ENCODE measurements at regions not wholly inside any gene's neighbourhood (a gene's known extent, or its start where the extent isn't known, plus 50 kb on each side); places are given as distances from the start of the nearest gene placed in this dataset.
"Not testable (repeated sequence)": the region's sequence is repeated elsewhere in the genome, so short reads cannot be mapped to it uniquely, and the experiment has no call there.

GRCh38 chr20:52303281-52303950 lies 111.8 kb upstream of the ZFP64 start:
- no peaks in the 10 kb centered on the region for H3K9me3 ChIP-seq (ENCODE audit: control extremely low read depth in 1 of 3, control insufficient read depth in 2 of 3, insufficient read depth in 1 of 3, low read length in 2 of 3)
- no peak for DNase-seq
- no peak for ATAC-seq (ENCODE audit: low read depth)
- H2AFZ ChIP-seq (ENCODE audit: insufficient read depth, low read depth, low read length, poor library complexity, severe bottlenecking), result no peak overlapping the region
- POLR2A ChIA-PET, result no interaction called here
- no peaks in the 10 kb centered on the region for H3K36me3 ChIP-seq (replicated peaks in 1 of 2; ENCODE audit: control extremely low read depth in 1 of 2, control insufficient read depth in 1 of 2, extremely low read depth in 1 of 2, insufficient read depth in 2 of 2, low read length in 1 of 2)
- peaks cover 0 to 2% (median 0%) of the 10 kb centered on the region in 4 experiments for H3K27me3 ChIP-seq (replicated peaks in 1 of 4; ENCODE audit: control extremely low read depth in 1 of 4, control insufficient read depth in 3 of 4, insufficient read depth in 4 of 4, low read length in 3 of 4)
- CTCF ChIA-PET, result no interaction called here
- no peak overlapping the region for H3K27ac ChIP-seq (ENCODE audit: low read length in 2 of 2)
- WGBS (ENCODE audit: insufficient coverage), result 58% methylated on average over 2 of the region's 7 CpGs
- Mint-ChIP-seq H3K27me3 (peaks cover 37% of the 10 kb centered on the region), H3K4me1 (no peaks in the 10 kb centered on the region), H3K27ac (no peak overlapping the region), H3K9me3 (ENCODE audit: insufficient read depth) (no peaks in the 10 kb centered on the region), H3K4me3 (no peak overlapping the region)
- H3K9ac ChIP-seq (ENCODE audit: low read length), result no peak overlapping the region
- H3K4me1 ChIP-seq (ENCODE audit: control insufficient read depth in 2 of 2, insufficient read depth in 2 of 2, low read length in 2 of 2), result no peaks in the 10 kb centered on the region
- H3K4me3 ChIP-seq (ENCODE audit: control extremely low read depth in 1 of 5, extremely low read depth in 1 of 5, insufficient read depth in 1 of 5, low read depth in 2 of 5, low read length in 4 of 5), result no peak overlapping the region
- intact Hi-C loops (cut with micrococcal nuclease), result no loop called here
- no peak overlapping the region for H3K4me2 ChIP-seq (replicated peaks; ENCODE audit: low read depth, low read length, poor library complexity, severe bottlenecking)
- no peaks in the 10 kb centered on the region for H3K79me2 ChIP-seq (ENCODE audit: control insufficient read depth, insufficient read depth, low read length)
- TF ChIP-seq, protein P1, sequence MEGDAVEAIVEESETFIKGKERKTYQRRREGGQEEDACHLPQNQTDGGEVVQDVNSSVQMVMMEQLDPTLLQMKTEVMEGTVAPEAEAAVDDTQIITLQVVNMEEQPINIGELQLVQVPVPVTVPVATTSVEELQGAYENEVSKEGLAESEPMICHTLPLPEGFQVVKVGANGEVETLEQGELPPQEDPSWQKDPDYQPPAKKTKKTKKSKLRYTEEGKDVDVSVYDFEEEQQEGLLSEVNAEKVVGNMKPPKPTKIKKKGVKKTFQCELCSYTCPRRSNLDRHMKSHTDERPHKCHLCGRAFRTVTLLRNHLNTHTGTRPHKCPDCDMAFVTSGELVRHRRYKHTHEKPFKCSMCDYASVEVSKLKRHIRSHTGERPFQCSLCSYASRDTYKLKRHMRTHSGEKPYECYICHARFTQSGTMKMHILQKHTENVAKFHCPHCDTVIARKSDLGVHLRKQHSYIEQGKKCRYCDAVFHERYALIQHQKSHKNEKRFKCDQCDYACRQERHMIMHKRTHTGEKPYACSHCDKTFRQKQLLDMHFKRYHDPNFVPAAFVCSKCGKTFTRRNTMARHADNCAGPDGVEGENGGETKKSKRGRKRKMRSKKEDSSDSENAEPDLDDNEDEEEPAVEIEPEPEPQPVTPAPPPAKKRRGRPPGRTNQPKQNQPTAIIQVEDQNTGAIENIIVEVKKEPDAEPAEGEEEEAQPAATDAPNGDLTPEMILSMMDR (IDR thresholded peaks at IDR 0.05), result no peak
- no peak for TF ChIP-seq EZH2 (IDR thresholded peaks at IDR 0.05; ENCODE audit: borderline replicate concordance, insufficient read depth, low read depth, low read length, poor library complexity, severe bottlenecking)
- H4K20me1 ChIP-seq (ENCODE audit: control insufficient read depth, insufficient read depth, low read length, poor library complexity, severe bottlenecking), result no peaks in the 10 kb centered on the region

DNA sequence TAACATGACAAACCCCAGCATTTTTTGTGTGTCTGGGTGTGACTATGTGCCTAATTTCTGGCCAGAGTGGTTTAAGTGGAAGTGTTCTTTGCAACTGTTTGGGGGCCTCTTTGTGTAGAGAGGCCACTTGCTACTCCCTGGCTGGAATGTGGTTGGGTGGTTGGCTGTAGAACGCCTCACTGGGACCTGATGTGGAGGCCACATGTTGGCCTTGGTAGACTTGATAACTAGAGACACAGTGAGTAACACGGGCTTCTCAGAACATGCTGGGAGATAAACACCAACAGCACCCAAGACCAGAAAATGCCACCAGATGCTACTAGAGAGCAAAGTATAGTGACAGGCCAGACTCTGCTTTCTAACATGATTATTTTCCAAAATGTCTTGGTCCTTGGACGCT lies 111.2 kb upstream of the ZFP64 start:
- intact Hi-C loops (cut with micrococcal nuclease), result no loop called here
- Histone ChIP-seq H3K27me3 (replicated peaks in 1 of 4; ENCODE audit: control extremely low read depth in 1 of 4, control insufficient read depth in 3 of 4, insufficient read depth in 4 of 4, low read length in 3 of 4) (peaks cover 0 to 3% (median 0%) of the 10 kb centered on the region in 4 experiments), H2AFZ (ENCODE audit: insufficient read depth, low read depth, low read length, poor library complexity, severe bottlenecking) (no peak overlapping the region), H3K36me3 (replicated peaks in 1 of 2; ENCODE audit: control extremely low read depth in 1 of 2, control insufficient read depth in 1 of 2, extremely low read depth in 1 of 2, insufficient read depth in 2 of 2, low read length in 1 of 2) (no peaks in the 10 kb centered on the region), H3K27ac (ENCODE audit: low read length in 2 of 2) (no peak overlapping the region), H3K4me3 (ENCODE audit: control extremely low read depth in 1 of 5, extremely low read depth in 1 of 5, insufficient read depth in 1 of 5, low read depth in 2 of 5, low read length in 4 of 5) (no peak overlapping the region), H3K9ac (ENCODE audit: low read length) (no peak overlapping the region), H4K20me1 (ENCODE audit: control insufficient read depth, insufficient read depth, low read length, poor library complexity, severe bottlenecking) (no peaks in the 10 kb centered on the region), H3K9me3 (ENCODE audit: control extremely low read depth in 1 of 3, control insufficient read depth in 2 of 3, insufficient read depth in 1 of 3, low read length in 2 of 3) (no peaks in the 10 kb centered on the region), H3K4me2 (replicated peaks; ENCODE audit: low read depth, low read length, poor library complexity, severe bottlenecking) (no peak overlapping the region), H3K4me1 (ENCODE audit: control insufficient read depth in 2 of 2, insufficient read depth in 2 of 2, low read length in 2 of 2) (no peaks in the 10 kb centered on the region), H3K79me2 (ENCODE audit: control insufficient read depth, insufficient read depth, low read length) (no peaks in the 10 kb centered on the region)
- Mint-ChIP-seq H3K27me3 (peaks cover 40% of the 10 kb centered on the region), H3K4me1 (no peaks in the 10 kb centered on the region), H3K4me3 (no peak overlapping the region), H3K27ac (no peak overlapping the region), H3K9me3 (ENCODE audit: insufficient read depth) (no peaks in the 10 kb centered on the region)
- no peak for ATAC-seq (ENCODE audit: low read depth)
- no peak for DNase-seq
- ChIA-PET POLR2A (no interaction called here), CTCF (no interaction called here)
- TF ChIP-seq, protein P1 (IDR thresholded peaks at IDR 0.05), result no peak
- no peak for TF ChIP-seq EZH2 (IDR thresholded peaks at IDR 0.05; ENCODE audit: borderline replicate concordance, insufficient read depth, low read depth, low read length, poor library complexity, severe bottlenecking)
- 94% methylated on average over 2 of the region's 3 CpGs for WGBS (ENCODE audit: insufficient coverage)

GRCh38 chr20:52302051-52302450 lies 110.5 kb upstream of the ZFP64 start:
- H3K79me2 ChIP-seq (ENCODE audit: control insufficient read depth, insufficient read depth, low read length); H3K27ac Mint-ChIP-seq; POLR2A ChIA-PET; H3K4me3 ChIP-seq (ENCODE audit: control extremely low read depth in 1 of 5, extremely low read depth in 1 of 5, insufficient read depth in 1 of 5, low read depth in 2 of 5, low read length in 4 of 5); H3K4me2 ChIP-seq (replicated peaks; ENCODE audit: low read depth, low read length, poor library complexity, severe bottlenecking); DNase-seq; H3K4me1 Mint-ChIP-seq; H3K9ac ChIP-seq (ENCODE audit: low read length); H3K9me3 Mint-ChIP-seq (ENCODE audit: insufficient read depth); H3K9me3 ChIP-seq (ENCODE audit: control extremely low read depth in 1 of 3, control insufficient read depth in 2 of 3, insufficient read depth in 1 of 3, low read length in 2 of 3); H4K20me1 ChIP-seq (ENCODE audit: control insufficient read depth, insufficient read depth, low read length, poor library complexity, severe bottlenecking); intact Hi-C loops (cut with micrococcal nuclease); ATAC-seq (ENCODE audit: low read depth); H3K27ac ChIP-seq (ENCODE audit: low read length in 2 of 2); H2AFZ ChIP-seq (ENCODE audit: insufficient read depth, low read depth, low read length, poor library complexity, severe bottlenecking); H3K27me3 ChIP-seq (replicated peaks in 1 of 4; ENCODE audit: control extremely low read depth in 1 of 4, control insufficient read depth in 3 of 4, insufficient read depth in 4 of 4, low read length in 3 of 4); H3K4me1 ChIP-seq (ENCODE audit: control insufficient read depth in 2 of 2, insufficient read depth in 2 of 2, low read length in 2 of 2); CTCF ChIA-PET; H3K36me3 ChIP-seq (replicated peaks in 1 of 2; ENCODE audit: control extremely low read depth in 1 of 2, control insufficient read depth in 1 of 2, extremely low read depth in 1 of 2, insufficient read depth in 2 of 2, low read length in 1 of 2); H3K4me3 Mint-ChIP-seq: not testable (repeated sequence)
- peaks cover 33% of the 10 kb centered on the region for H3K27me3 Mint-ChIP-seq
- no CpG with 5 or more reads among the region's 6 CpGs for WGBS (ENCODE audit: insufficient coverage)
